K562 (cell line): ENCODE measurements at regions not wholly inside any gene's neighbourhood (a gene's known extent, or its start where the extent isn't known, plus 50 kb on each side); places are given as distances from the start of the nearest gene placed in this dataset.

Experiments used
- ATAC-seq: fragments of 200-7000 bp; cut with Tn5 transposase; 3 replicates; pipeline ENCODE4 v1.9.1; 2020; ENCODE audit warnings: moderate library complexity
- BruUV-seq: library from RNA; stranded (reverse); fragments of 400-500 nt; replicated peaks from 2 replicates; lab custom pipeline; 2021; lab: Mats Ljungman, UMichigan
- CTCF ChIA-PET: fragments of 300-600 bp; formaldehyde crosslinking; extraction: SDS; loops from one replicate; lab custom pipeline; 2021; ENCODE audit warnings: low intra/inter-chr PET ratio; lab: Yijun Ruan, JAX
- POLR2A ChIA-PET: fragments of 300-600, 350-650 bp; sonication (Branson Sonifier 250); formaldehyde crosslinking; extraction: SDS; loops from one replicate; lab custom pipeline; 2021; ENCODE audit warnings: antibody characterized with exemption, inconsistent platforms; lab: Yijun Ruan, JAX
- DNase-seq, 4 experiments: peaks; one replicate each; pipeline versions ENCODE4 v3.0.0 to v3.0.0-alpha.2; 2011 to 2018; ENCODE audit warnings: low spot score in 3 of 4, mixed read lengths in 3 of 4; ENCODE audit errors: extremely low read depth in 1 of 4
- FAIRE-seq: peaks from 2 replicates; lab custom pipeline; 2011; peaks lifted over from hg19 to GRCh38; lab: Jason Lieb, UNC
- H2AFZ ChIP-seq: 2 replicates; pipeline ENCODE4 v1.6.0; 2011; ENCODE audit warnings: low read depth, low read length, control low read depth, inconsistent platforms
- H3K27ac ChIP-seq: fragments of 200-600 bp; 3 replicates; pipeline ENCODE4 v1.8.0; 2011; ENCODE audit warnings: low read depth, mild to moderate bottlenecking, control low read depth, inconsistent platforms, low read length, moderate library complexity, mixed read lengths; ENCODE audit errors: extremely low read depth
- H3K27me3 ChIP-seq, 2 experiments: fragments of 300-600 bp in 1 of 2; 2 replicates in 1 of 2; 3 replicates in 1 of 2; pipeline versions ENCODE4 v1.6.0 to v1.8.0; 2011; ENCODE audit warnings: inconsistent platforms in 2 of 2, low read length in 2 of 2, mild to moderate bottlenecking in 1 of 2, mixed read lengths in 1 of 2, moderate library complexity in 1 of 2; ENCODE audit not compliant: control insufficient read depth in 2 of 2, insufficient read depth in 2 of 2
- H3K36me3 ChIP-seq: fragments of 300-600 bp; 3 replicates; pipeline ENCODE4 v1.8.0; 2011; ENCODE audit warnings: mild to moderate bottlenecking, low read length, inconsistent platforms; ENCODE audit not compliant: control insufficient read depth, insufficient read depth
- H3K4me1 ChIP-seq, 2 experiments: fragments of 200-600 bp in 1 of 2; replicated peaks in 1 of 2; 2 replicates in 1 of 2; 3 replicates in 1 of 2; pipeline versions ENCODE4 v1.5.1 to v1.8.0; 2011; ENCODE audit warnings: inconsistent platforms in 2 of 2, low read length in 2 of 2, mild to moderate bottlenecking in 1 of 2, mixed read lengths in 1 of 2, moderate library complexity in 1 of 2; ENCODE audit not compliant: control insufficient read depth in 2 of 2, insufficient read depth in 2 of 2
- H3K4me2 ChIP-seq: 2 replicates; pipeline ENCODE4 v1.6.1; 2011; ENCODE audit warnings: low read length, control low read depth, inconsistent platforms, mixed read lengths; ENCODE audit not compliant: insufficient read depth
- H3K4me3 ChIP-seq: fragments of 200-600 bp; sonication (generic), shearing (Covaris generic); 2 replicates; pipeline ENCODE4 v1.5.1; 2016; ENCODE audit warnings: control low read depth, inconsistent platforms
- H3K79me2 ChIP-seq: fragments of 200-600 bp; 3 replicates; pipeline ENCODE4 v1.8.0; 2011; ENCODE audit warnings: low read length, inconsistent platforms; ENCODE audit not compliant: control insufficient read depth, insufficient read depth
- H3K9ac ChIP-seq, 2 experiments: 2 replicates each; pipeline versions ENCODE4 v1.6.0 to v1.6.1; 2011; ENCODE audit warnings: low read depth in 2 of 2, low read length in 2 of 2, control low read depth in 1 of 2, inconsistent platforms in 1 of 2, mild to moderate bottlenecking in 1 of 2, mixed read lengths in 1 of 2; ENCODE audit not compliant: insufficient read depth in 1 of 2
- H3K9me1 ChIP-seq: one replicate; pipeline ENCODE4 v1.6.0; 2011; ENCODE audit warnings: inconsistent platforms, mild to moderate bottlenecking, low read length, moderate library complexity; ENCODE audit not compliant: control insufficient read depth, insufficient read depth
- H3K9me3 ChIP-seq: replicated peaks from 2 replicates; pipeline ENCODE4 v1.5.1; 2011; ENCODE audit warnings: low read depth, low read length, inconsistent platforms; ENCODE audit not compliant: control insufficient read depth, insufficient read depth
- H4K20me1 ChIP-seq: replicated peaks from 2 replicates; pipeline ENCODE4 v1.6.1; 2011; ENCODE audit warnings: low read length, inconsistent platforms, mixed read lengths; ENCODE audit not compliant: control insufficient read depth, insufficient read depth
- ASH1L ChIP-seq: fragments of 450-650 bp; IDR thresholded peaks from 2 replicates; pipeline ENCODE4 v1.6.1; 2018; ENCODE audit warnings: borderline replicate concordance, mild to moderate bottlenecking, low read depth; ENCODE audit not compliant: partially characterized antibody
- HDGF ChIP-seq: fragments of 450-650 bp; IDR thresholded peaks from 2 replicates; pipeline ENCODE4 v1.6.1; 2016
- MAFG ChIP-seq: fragments of 450-650 bp; conservative IDR thresholded peaks from 2 replicates; pipeline ENCODE4 v1.6.1; 2016; ENCODE audit warnings: missing genetic modification characterization, missing compliant biosample characterization
- MAZ ChIP-seq, 2 experiments: fragments of 450-650 bp in 1 of 2; sonication (generic) in 1 of 2; formaldehyde crosslinking; IDR thresholded peaks in 1 of 2; conservative IDR thresholded peaks in 1 of 2; 2 replicates each; pipeline versions ENCODE4 v1.4.0 to v1.5.0; 2020; ENCODE audit warnings: mild to moderate bottlenecking in 1 of 2, missing genetic modification reagents in 1 of 2
- SMARCA5 ChIP-seq: fragments of 450-650 bp; IDR thresholded peaks from 2 replicates; pipeline ENCODE4 v1.6.1; 2016
- SRSF3 ChIP-seq: fragments of 200-400 bp; formaldehyde crosslinking; IDR thresholded peaks from 2 replicates; pipeline ENCODE4 v1.6.1; 2016; ENCODE audit warnings: mild to moderate bottlenecking, low read length, moderate library complexity; ENCODE audit not compliant: insufficient read depth
- ZNF24 ChIP-seq: fragments of 450-650 bp; IDR thresholded peaks from 2 replicates; pipeline ENCODE4 v1.6.1; 2016
- ZNF778 ChIP-seq: fragments of 450-650 bp; formaldehyde crosslinking; IDR thresholded peaks from 2 replicates; pipeline ENCODE4 v1.4.0; 2020; ENCODE audit warnings: mild to moderate bottlenecking, moderate library complexity
- WGBS: fragments of 100-300 bp; shearing (Covaris generic); methylation state at CpG from one replicate; pipeline ENCODE4 v1.1.6; 2016; ENCODE audit warnings: low coverage, mixed read lengths; ENCODE audit not compliant: insufficient coverage; ENCODE audit errors: missing lambda C conversion rate; 5-methylcytosine and 5-hydroxymethylcytosine counted together
- in situ Hi-C: fragments of 300-500 bp; cut with MboI; formaldehyde crosslinking; loops from 4 replicates; pipeline ENCODE4 v1.15.0; 2018; ENCODE audit warnings: inconsistent platforms, mixed read lengths
- intact Hi-C: fragments of 100-400 bp; cut with micrococcal nuclease; formaldehyde crosslinking; loops from 2 replicates; pipeline ENCODE4 v1.14.2; 2022
- TF ChIP-seq, protein P1 (sequence below): fragments of 200-800 bp; sonication (Bioruptor generic); IDR thresholded peaks from 2 replicates; pipeline ENCODE4 v1.6.1; 2017; ENCODE audit warnings: missing genetic modification characterization, missing compliant biosample characterization
- TF ChIP-seq, protein P2 (sequence below), 3 experiments: fragments of 200-800 bp in 1 of 3; sonication (Bioruptor generic) in 1 of 3; sonication (generic) in 1 of 3; formaldehyde crosslinking in 1 of 3; IDR thresholded peaks; 2 replicates each; pipeline versions ENCODE4 v1.6.1 to v1.8.0; 2016 to 2022; ENCODE audit warnings: mild to moderate bottlenecking in 2 of 3, missing compliant biosample characterization in 2 of 3, missing genetic modification characterization in 2 of 3, missing genetic modification reagents in 1 of 3
- TF ChIP-seq, protein P3 (sequence below): sonication (generic); formaldehyde crosslinking; IDR thresholded peaks from 2 replicates; pipeline ENCODE4 v1.9.0; 2022; ENCODE audit warnings: mild to moderate bottlenecking, missing genetic modification reagents
- TF ChIP-seq, protein P4 (sequence below): IDR thresholded peaks from 2 replicates; pipeline ENCODE4 v1.6.1; 2016; ENCODE audit warnings: missing genetic modification characterization, missing compliant biosample characterization
- TF ChIP-seq, protein P5 (sequence below), 2 experiments: IDR thresholded peaks; 2 replicates each; pipeline ENCODE4 v1.6.1; 2011; ENCODE audit warnings: borderline replicate concordance in 1 of 2, control low read depth in 1 of 2, low read depth in 1 of 2, low read length in 1 of 2, mild to moderate bottlenecking in 1 of 2, mixed read lengths in 1 of 2, moderate library complexity in 1 of 2; ENCODE audit not compliant: insufficient read depth in 1 of 2, insufficient read length in 1 of 2, poor library complexity in 1 of 2, severe bottlenecking in 1 of 2; ENCODE audit errors: extremely low read depth in 1 of 2
- TF ChIP-seq, protein P6 (sequence below): fragments of 450-650 bp; formaldehyde crosslinking; IDR thresholded peaks from 2 replicates; pipeline ENCODE4 v1.4.0; 2020; ENCODE audit warnings: mild to moderate bottlenecking, moderate library complexity

DNA sequence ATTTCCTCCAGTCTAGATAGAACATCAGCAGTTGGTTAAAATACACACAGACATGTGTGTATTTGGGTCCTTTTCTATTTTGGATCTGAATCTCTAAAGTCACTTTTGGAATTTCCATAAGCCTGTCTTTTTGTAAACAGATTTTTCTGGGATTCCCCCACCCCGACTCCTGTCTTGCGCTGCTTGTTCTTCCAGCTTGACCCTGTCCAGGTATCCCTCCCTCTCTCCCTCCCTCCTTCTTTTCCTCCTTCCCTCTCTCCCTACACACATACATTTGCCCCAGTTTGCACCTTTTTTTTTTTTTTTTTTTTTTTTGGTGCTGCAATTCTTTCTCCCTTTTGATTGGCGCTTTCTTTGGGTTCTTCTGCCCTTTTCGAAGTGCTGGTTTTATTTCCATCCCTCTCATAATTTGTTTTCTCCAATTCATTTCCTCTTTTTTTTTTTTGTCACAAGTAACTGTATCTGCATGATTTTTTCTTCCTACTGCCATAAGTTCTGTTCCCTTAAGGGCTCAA, 114.8 kb upstream of the SERTAD2 start:
- POLR2A ChIA-PET = interaction anchor here (1.2 to 1.5 kb wide), 3 partner anchors 17 to 63 kb away, joined by 3 to 11 read pairs (median 6); no protein-coding TSS in a partner anchor
- TF ChIP-seq, protein P1, sequence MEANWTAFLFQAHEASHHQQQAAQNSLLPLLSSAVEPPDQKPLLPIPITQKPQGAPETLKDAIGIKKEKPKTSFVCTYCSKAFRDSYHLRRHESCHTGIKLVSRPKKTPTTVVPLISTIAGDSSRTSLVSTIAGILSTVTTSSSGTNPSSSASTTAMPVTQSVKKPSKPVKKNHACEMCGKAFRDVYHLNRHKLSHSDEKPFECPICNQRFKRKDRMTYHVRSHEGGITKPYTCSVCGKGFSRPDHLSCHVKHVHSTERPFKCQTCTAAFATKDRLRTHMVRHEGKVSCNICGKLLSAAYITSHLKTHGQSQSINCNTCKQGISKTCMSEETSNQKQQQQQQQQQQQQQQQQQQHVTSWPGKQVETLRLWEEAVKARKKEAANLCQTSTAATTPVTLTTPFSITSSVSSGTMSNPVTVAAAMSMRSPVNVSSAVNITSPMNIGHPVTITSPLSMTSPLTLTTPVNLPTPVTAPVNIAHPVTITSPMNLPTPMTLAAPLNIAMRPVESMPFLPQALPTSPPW (CRISPR knock-in tag) = no peak
- TF ChIP-seq, protein P2, sequence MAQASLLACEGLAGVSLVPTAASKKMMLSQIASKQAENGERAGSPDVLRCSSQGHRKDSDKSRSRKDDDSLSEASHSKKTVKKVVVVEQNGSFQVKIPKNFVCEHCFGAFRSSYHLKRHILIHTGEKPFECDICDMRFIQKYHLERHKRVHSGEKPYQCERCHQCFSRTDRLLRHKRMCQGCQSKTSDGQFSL (CRISPR knock-in tag; IDR thresholded peaks at IDR 0.05) = no peak
- TF ChIP-seq, protein P2 (tag; IDR thresholded peaks at IDR 0.05) = no peak
- TF ChIP-seq, protein P3, sequence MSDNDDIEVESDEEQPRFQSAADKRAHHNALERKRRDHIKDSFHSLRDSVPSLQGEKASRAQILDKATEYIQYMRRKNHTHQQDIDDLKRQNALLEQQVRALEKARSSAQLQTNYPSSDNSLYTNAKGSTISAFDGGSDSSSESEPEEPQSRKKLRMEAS (CRISPR knock-in tag) = no peak
- TF ChIP-seq SRSF3 (no peak), ZNF778 (no peak), ASH1L (no peak), HDGF (no peak), ZNF24 (no peak), MAZ (CRISPR knock-in tag; conservative IDR thresholded peaks at IDR 0.05 in 1 of 2, IDR thresholded peaks at IDR 0.05 in 1 of 2) (no peak), MAFG (tag) (no peak), SMARCA5 (peak; percentile 41; the same call in 1 of the 2 replicates)
- TF ChIP-seq, protein P4, sequence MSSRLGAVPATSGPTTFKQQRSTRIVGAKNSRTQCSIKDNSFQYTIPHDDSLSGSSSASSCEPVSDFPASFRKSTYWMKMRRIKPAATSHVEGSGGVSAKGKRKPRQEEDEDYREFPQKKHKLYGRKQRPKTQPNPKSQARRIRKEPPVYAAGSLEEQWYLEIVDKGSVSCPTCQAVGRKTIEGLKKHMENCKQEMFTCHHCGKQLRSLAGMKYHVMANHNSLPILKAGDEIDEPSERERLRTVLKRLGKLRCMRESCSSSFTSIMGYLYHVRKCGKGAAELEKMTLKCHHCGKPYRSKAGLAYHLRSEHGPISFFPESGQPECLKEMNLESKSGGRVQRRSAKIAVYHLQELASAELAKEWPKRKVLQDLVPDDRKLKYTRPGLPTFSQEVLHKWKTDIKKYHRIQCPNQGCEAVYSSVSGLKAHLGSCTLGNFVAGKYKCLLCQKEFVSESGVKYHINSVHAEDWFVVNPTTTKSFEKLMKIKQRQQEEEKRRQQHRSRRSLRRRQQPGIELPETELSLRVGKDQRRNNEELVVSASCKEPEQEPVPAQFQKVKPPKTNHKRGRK (tag) = peak; percentile 87
- TF ChIP-seq, protein P5, sequence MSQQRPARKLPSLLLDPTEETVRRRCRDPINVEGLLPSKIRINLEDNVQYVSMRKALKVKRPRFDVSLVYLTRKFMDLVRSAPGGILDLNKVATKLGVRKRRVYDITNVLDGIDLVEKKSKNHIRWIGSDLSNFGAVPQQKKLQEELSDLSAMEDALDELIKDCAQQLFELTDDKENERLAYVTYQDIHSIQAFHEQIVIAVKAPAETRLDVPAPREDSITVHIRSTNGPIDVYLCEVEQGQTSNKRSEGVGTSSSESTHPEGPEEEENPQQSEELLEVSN (IDR thresholded peaks at IDR 0.05; ENCODE audit: borderline replicate concordance in 1 of 2, extremely low read depth in 1 of 2, insufficient read depth in 1 of 2, insufficient read length in 1 of 2, low read depth in 1 of 2, low read length in 1 of 2, poor library complexity in 1 of 2, severe bottlenecking in 1 of 2) = no peak
- TF ChIP-seq, protein P6, sequence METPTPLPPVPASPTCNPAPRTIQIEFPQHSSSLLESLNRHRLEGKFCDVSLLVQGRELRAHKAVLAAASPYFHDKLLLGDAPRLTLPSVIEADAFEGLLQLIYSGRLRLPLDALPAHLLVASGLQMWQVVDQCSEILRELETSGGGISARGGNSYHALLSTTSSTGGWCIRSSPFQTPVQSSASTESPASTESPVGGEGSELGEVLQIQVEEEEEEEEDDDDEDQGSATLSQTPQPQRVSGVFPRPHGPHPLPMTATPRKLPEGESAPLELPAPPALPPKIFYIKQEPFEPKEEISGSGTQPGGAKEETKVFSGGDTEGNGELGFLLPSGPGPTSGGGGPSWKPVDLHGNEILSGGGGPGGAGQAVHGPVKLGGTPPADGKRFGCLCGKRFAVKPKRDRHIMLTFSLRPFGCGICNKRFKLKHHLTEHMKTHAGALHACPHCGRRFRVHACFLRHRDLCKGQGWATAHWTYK (CRISPR knock-in tag) = 0 out of 2 replicates have a peak, but pooled peaks have one; percentile 0

More for the DNA sequence above, 114.8 kb upstream of the SERTAD2 start:
- Histone ChIP-seq H3K79me2 (no peaks in the 10 kb centered on the region), H3K4me3 (peak overlapping the region; percentile 61), H3K9ac (peak overlapping the region; percentile 76 to 91; a peak in 3 of 4 replicates), H3K27ac (peak overlapping the region; percentile 77; the same call in 1 of the 3 replicates), H3K36me3 (no peaks in the 10 kb centered on the region), H3K27me3 (no peaks in the 10 kb centered on the region), H3K9me3 (no peaks in the 10 kb centered on the region), H3K4me1 (peaks cover 26 to 47% of the 10 kb centered on the region in 2 experiments), H4K20me1 (no peaks in the 10 kb centered on the region), H3K4me2 (peak overlapping the region; percentile 77), H3K9me1 (no peaks in the 10 kb centered on the region), H2AFZ (peak overlapping the region; percentile 83)
- CTCF ChIA-PET = interaction anchor here (1.0 kb wide), 1 partner anchor 122 kb away, joined by 4 read pairs; no protein-coding TSS in a partner anchor
- BruUV-seq = no TSS peak
- 64% methylated on average over 4 of the region's 4 CpGs for WGBS
- DNase-seq = no peak
- in situ Hi-C loops = no loop called here
- no peak for ATAC-seq
- intact Hi-C loops = loop anchor here (5.0 kb wide), 1 partner anchor 84 kb away; no protein-coding TSS in a partner anchor
- FAIRE-seq = no peak
